ENCODE measurements at regions not wholly inside any gene's neighbourhood (a gene's known extent, or its start where the extent isn't known, plus 50 kb on each side); places are given as distances from the start of the nearest gene placed in this dataset.

- no peak for DNase-seq
Observed at GRCh38 chr9:115210699-115211098, 92.7 kb upstream of the TNC start.

- no peak for DNase-seq
Observed at GRCh38 chr9:115211413-115212124, 93.6 kb upstream of the TNC start.

GRCh38 chr9:115212125-115212605 is 94.2 kb upstream of the TNC start:
- DNase-seq, result no peak

GRCh38 chr9:115212832-115213231 is 94.9 kb upstream of the TNC start:
- no peak for DNase-seq

GRCh38 chr9:115213818-115214334 is 95.9 kb upstream of the TNC start:
- DNase-seq, result no peak

- DNase-seq, result no peak
Observed at GRCh38 chr9:115216873-115217272, 98.9 kb upstream of the TNC start.

- no peak for DNase-seq
Observed at GRCh38 chr9:115220319-115221005, 102.5 kb upstream of the TNC start.

- DNase-seq, result no peak
Observed at GRCh38 chr9:115223471-115223870, 105.5 kb upstream of the TNC start.

- DNase-seq, result no peak
Observed at GRCh38 chr9:115225459-115226116, 107.6 kb upstream of the TNC start.

- no peak for DNase-seq
Observed at GRCh38 chr9:115226152-115226551, 108.2 kb upstream of the TNC start.

GRCh38 chr9:115229496-115229895 is 111.5 kb upstream of the TNC start:
- DNase-seq, result no peak

GRCh38 chr9:115230924-115231515 is 113.1 kb upstream of the TNC start:
- DNase-seq, result no peak

GRCh38 chr9:115232181-115232774 is 114.3 kb upstream of the TNC start:
- DNase-seq, result no peak

- no peak for DNase-seq
Observed at GRCh38 chr9:115234094-115234493, 116.1 kb upstream of the TNC start.

- no peak for DNase-seq
Observed at GRCh38 chr9:115235221-115235620, 117.3 kb upstream of the TNC start.

- DNase-seq, result no peak
Observed at GRCh38 chr9:115237385-115237998, 119.5 kb upstream of the TNC start.

GRCh38 chr9:115240676-115241075 is 122.7 kb upstream of the TNC start:
- no peak for DNase-seq

GRCh38 chr9:115241641-115242040 is 123.7 kb upstream of the TNC start:
- no peak for DNase-seq

GRCh38 chr9:115249488-115249887 is 131.5 kb upstream of the TNC start:
- DNase-seq, result no peak

GRCh38 chr9:115250621-115251032 is 132.7 kb upstream of the TNC start:
- no peak for DNase-seq

GRCh38 chr9:115254287-115255180 is 136.6 kb upstream of the TNC start:
- peak; percentile 99 for DNase-seq
